DOHH2 (cell line): ENCODE measurements at regions not wholly inside any gene's neighbourhood (a gene's known extent, or its start where the extent isn't known, plus 50 kb on each side); places are given as distances from the start of the nearest gene placed in this dataset.

ENCODE experiments used
- EZH2phosphoT487 ChIP-seq: fragments of 200-600 bp; sonication (generic); IDR thresholded peaks from 2 replicates; pipeline ENCODE4 v1.6.1; 2017; ENCODE audit warnings: borderline replicate concordance, mild to moderate bottlenecking, antibody characterized with exemption, low read length, moderate library complexity, mixed read lengths
- TF ChIP-seq, protein P1 (sequence below): fragments of 200-600 bp; sonication (generic); IDR thresholded peaks from one replicate; pipeline ENCODE4 v1.5.1; 2014; ENCODE audit warnings: antibody characterized with exemption, mild to moderate bottlenecking, low read depth, low read length; ENCODE audit not compliant: poor library complexity, severe bottlenecking

DNA sequence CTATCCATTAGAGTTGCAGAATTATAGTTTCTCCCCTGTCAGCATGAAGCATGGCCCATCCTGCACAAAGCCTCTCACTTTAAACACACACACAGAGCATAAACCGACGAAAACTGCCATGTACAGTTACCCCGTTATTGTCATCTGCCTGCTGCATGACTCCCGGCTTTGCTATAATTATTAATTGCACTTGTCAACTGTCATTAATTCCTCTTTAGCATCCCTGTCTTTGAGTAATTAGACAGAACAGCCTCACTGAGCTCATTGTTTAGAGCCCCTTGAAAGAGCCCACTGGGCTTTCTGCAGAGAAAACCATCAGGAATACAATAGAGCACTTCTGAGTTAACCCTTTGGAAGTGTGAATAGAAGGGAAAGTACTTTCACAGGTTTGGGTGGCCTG is 307.2 kb upstream of the SOX5 start:
- TF ChIP-seq, protein P1, sequence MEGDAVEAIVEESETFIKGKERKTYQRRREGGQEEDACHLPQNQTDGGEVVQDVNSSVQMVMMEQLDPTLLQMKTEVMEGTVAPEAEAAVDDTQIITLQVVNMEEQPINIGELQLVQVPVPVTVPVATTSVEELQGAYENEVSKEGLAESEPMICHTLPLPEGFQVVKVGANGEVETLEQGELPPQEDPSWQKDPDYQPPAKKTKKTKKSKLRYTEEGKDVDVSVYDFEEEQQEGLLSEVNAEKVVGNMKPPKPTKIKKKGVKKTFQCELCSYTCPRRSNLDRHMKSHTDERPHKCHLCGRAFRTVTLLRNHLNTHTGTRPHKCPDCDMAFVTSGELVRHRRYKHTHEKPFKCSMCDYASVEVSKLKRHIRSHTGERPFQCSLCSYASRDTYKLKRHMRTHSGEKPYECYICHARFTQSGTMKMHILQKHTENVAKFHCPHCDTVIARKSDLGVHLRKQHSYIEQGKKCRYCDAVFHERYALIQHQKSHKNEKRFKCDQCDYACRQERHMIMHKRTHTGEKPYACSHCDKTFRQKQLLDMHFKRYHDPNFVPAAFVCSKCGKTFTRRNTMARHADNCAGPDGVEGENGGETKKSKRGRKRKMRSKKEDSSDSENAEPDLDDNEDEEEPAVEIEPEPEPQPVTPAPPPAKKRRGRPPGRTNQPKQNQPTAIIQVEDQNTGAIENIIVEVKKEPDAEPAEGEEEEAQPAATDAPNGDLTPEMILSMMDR = no peak
- TF ChIP-seq EZH2phosphoT487 = no peak
